Gastroesophageal sphincter (tissue), 3 donors: ENCODE measurements at regions not wholly inside any gene's neighbourhood (a gene's known extent, or its start where the extent isn't known, plus 50 kb on each side); places are given as distances from the start of the nearest gene placed in this dataset.

Experiments used
- CTCF ChIP-seq, 4 experiments: fragments of 200-600 bp in 2 of 4; fragments of 450-650 bp in 2 of 4; sonication (generic) in 1 of 4; IDR thresholded peaks; one replicate each; pipeline ENCODE4 v1.5.1; 2017 to 2019; ENCODE audit warnings: antibody characterized with exemption in 4 of 4, mild to moderate bottlenecking in 2 of 4, moderate library complexity in 2 of 4
- EP300 ChIP-seq: sonication (generic); formaldehyde crosslinking; IDR thresholded peaks from one replicate; pipeline ENCODE4 v1.6.1; 2017; ENCODE audit warnings: antibody characterized with exemption, mild to moderate bottlenecking
- POLR2A ChIP-seq, 2 donors: fragments of 450-650 bp; IDR thresholded peaks; one replicate each; pipeline ENCODE4 v1.6.1; 2017; ENCODE audit warnings: antibody characterized with exemption in 2 of 2, mild to moderate bottlenecking in 2 of 2, moderate library complexity in 1 of 2
- POLR2AphosphoS5 ChIP-seq: sonication (generic); formaldehyde crosslinking; IDR thresholded peaks from one replicate; pipeline ENCODE4 v1.6.1; 2017; ENCODE audit warnings: antibody characterized with exemption

- TF ChIP-seq CTCF (IDR thresholded peaks at IDR 0.05) (no peak), POLR2AphosphoS5 (no peak), EP300 (no peak), POLR2A (IDR thresholded peaks at IDR 0.05) (no peak)
These were observed 87.1 kb upstream of the CPLX2 start for GRCh38 chr5:175784230-175784629.
